AG10803 (cell line): ENCODE measurements at regions not wholly inside any gene's neighbourhood (a gene's known extent, or its start where the extent isn't known, plus 50 kb on each side); places are given as distances from the start of the nearest gene placed in this dataset.

Source experiments
- DNase-seq: peaks from one replicate; pipeline ENCODE4 v3.0.0; 2010; ENCODE audit warnings: low read depth
- H3K4me3 ChIP-seq: 2 replicates; pipeline ENCODE4 v1.5.1; 2011; ENCODE audit warnings: mild to moderate bottlenecking, low read length, control low read depth
- TF ChIP-seq, protein P1 (sequence below): conservative IDR thresholded peaks from 2 replicates; pipeline ENCODE4 v1.5.1; 2011; ENCODE audit warnings: mild to moderate bottlenecking, low read length, control low read depth, inconsistent platforms

DNA sequence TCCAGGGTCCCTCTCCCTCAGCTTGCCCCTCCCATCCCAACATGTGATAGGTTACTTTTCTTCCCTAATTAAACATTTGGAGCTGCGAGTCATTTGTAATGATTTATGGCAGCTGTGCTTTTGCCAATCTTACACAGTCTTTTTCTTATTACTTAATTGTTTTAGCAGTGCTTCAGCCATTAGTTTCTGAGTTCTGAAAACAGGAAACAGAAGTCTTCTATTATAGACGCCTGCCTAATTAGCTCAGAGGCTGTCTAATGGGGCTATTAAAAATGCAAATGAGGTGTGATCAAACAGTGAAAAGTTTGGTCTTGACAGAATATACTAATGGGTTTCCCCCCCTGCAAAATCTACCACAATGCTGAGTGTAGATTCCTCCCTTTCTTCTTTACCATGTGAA lies 388.3 kb upstream of the CELF4 start:
- TF ChIP-seq, protein P1, sequence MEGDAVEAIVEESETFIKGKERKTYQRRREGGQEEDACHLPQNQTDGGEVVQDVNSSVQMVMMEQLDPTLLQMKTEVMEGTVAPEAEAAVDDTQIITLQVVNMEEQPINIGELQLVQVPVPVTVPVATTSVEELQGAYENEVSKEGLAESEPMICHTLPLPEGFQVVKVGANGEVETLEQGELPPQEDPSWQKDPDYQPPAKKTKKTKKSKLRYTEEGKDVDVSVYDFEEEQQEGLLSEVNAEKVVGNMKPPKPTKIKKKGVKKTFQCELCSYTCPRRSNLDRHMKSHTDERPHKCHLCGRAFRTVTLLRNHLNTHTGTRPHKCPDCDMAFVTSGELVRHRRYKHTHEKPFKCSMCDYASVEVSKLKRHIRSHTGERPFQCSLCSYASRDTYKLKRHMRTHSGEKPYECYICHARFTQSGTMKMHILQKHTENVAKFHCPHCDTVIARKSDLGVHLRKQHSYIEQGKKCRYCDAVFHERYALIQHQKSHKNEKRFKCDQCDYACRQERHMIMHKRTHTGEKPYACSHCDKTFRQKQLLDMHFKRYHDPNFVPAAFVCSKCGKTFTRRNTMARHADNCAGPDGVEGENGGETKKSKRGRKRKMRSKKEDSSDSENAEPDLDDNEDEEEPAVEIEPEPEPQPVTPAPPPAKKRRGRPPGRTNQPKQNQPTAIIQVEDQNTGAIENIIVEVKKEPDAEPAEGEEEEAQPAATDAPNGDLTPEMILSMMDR: no peak
- DNase-seq: no peak
- H3K4me3 ChIP-seq: no peak overlapping the region

- no peak for DNase-seq
- no peak overlapping the region for H3K4me3 ChIP-seq
- TF ChIP-seq, protein P1: no peak
Observed at GRCh38 chr18:37948471-37948870, 382.9 kb upstream of the CELF4 start.

DNA sequence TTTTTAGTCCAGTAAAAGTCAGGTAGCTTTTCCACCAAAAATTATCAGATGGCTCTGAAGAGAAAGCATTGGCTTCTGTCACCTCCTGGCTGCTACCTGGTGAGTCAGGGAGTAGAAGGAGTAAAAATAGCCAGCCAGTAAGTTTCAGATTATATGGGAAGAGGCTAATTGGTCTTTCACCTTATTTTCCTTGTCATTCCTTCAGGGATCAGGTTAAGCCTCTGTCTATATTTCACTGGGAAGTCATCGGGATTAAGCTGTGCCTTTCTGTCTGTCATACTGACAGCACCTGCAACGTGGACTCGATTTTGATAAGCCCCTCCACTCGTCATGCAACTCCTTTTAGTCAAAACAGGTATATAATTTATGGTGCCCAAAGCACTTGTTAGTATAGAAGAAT lies 380.7 kb upstream of the CELF4 start:
- TF ChIP-seq, protein P1: no peak
- DNase-seq: no peak
- H3K4me3 ChIP-seq: no peak overlapping the region

DNA sequence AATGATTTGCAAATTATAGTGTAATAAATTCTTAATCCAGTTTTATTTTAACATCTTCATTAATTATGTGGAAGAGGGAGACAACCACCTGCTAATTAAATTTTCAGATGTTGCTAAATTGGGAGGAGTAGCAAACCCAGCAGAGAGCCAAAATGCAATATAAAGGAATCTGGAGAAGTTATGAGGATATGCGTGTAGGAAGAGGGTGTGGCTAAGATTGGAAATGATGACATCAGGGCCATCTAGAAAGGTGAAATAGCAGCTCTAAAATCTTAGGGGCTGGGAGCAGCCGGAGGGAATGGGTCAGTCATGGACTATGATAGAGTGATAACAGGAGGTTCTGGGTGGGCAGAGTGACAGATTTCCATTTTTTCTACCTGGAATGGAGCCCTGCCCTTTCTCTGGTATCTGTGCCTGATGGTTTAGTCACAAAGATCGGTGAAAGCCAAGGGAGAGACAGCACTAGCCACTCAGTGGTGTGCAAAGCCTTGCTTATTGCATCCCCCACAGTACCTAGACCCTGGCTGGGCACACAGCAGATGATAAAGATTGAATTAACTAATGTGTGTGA lies 379.2 kb upstream of the CELF4 start:
- no peak overlapping the region for H3K4me3 ChIP-seq
- DNase-seq: no peak
- TF ChIP-seq, protein P1: no peak

GRCh38 chr18:37937287-37937686 lies 371.7 kb upstream of the CELF4 start:
- no peak overlapping the region for H3K4me3 ChIP-seq
- no peak for DNase-seq
- TF ChIP-seq, protein P1: no peak

- no peak overlapping the region for H3K4me3 ChIP-seq
- TF ChIP-seq, protein P1: no peak
- DNase-seq: no peak
Observed at GRCh38 chr18:37935086-37935485, 369.5 kb upstream of the CELF4 start.

DNA sequence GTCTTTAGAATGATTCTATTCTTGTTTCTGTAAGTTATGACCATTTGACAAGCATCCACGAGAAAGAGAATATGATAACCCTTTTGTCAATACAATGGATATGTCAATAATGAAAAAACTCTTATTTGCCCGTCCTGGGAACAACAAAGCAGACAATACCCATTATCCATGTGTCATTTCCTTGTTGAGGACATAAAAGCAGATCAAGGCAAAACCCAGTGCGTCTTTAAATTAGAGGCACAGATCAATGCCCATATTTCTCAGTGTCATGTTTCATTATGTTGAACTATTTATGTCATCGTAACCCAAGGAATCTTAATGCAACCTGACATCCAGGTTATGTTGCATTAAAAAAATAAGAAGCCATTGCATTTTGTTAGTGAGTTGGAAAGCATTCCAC lies 365.0 kb upstream of the CELF4 start:
- TF ChIP-seq, protein P1: no peak
- no peak overlapping the region for H3K4me3 ChIP-seq
- no peak for DNase-seq
